ENCODE measurements at regions not wholly inside any gene's neighbourhood (a gene's known extent, or its start where the extent isn't known, plus 50 kb on each side); places are given as distances from the start of the nearest gene placed in this dataset.

GRCh38 chr20:6665621-6666355, 101.7 kb upstream of the BMP2 start:
- no peak for TF ChIP-seq CTCF (IDR thresholded peaks at IDR 0.05)
- no peak for TF ChIP-seq POLR2A (IDR thresholded peaks at IDR 0.05)
- TF ChIP-seq EP300 (IDR thresholded peaks at IDR 0.05), result no peak

All from ovary (tissue), 3 donors.